ENCODE measurements at regions not wholly inside any gene's neighbourhood (a gene's known extent, or its start where the extent isn't known, plus 50 kb on each side); places are given as distances from the start of the nearest gene placed in this dataset.

GRCh38 chr1:60162936-60163335 is 89.4 kb upstream of the C1orf87 start:
- H3K18ac ChIP-seq (ENCODE audit: low read depth in 1 of 2, low read length in 2 of 2), result no peak overlapping the region
- H3K23ac ChIP-seq (ENCODE audit: low read length in 2 of 2), result no peak overlapping the region
- no peaks in the 10 kb centered on the region for H3K79me1 ChIP-seq (replicated peaks; ENCODE audit: low read length, poor library complexity, severe bottlenecking)
- H3K4ac ChIP-seq (ENCODE audit: low read depth in 1 of 2, low read length in 2 of 2), result no peak overlapping the region
- no peak overlapping the region for H3K4me3 ChIP-seq (ENCODE audit: insufficient read depth in 1 of 2, low read depth in 1 of 2, low read length in 2 of 2)
- no peak overlapping the region for H3K4me2 ChIP-seq (ENCODE audit: low read length, poor library complexity, severe bottlenecking)
- no peak overlapping the region for H3K14ac ChIP-seq (ENCODE audit: low read length in 2 of 2)
- H2AK5ac ChIP-seq (ENCODE audit: low read length, severe bottlenecking), result no peak overlapping the region
- no peaks in the 10 kb centered on the region for H3K27me3 ChIP-seq (ENCODE audit: control insufficient read depth in 1 of 2, insufficient read depth in 1 of 2, low read length in 2 of 2)
- peak overlapping the region; percentile 20 for H3K27ac ChIP-seq (ENCODE audit: low read length, poor library complexity, severe bottlenecking)
- H3K4me1 ChIP-seq (ENCODE audit: control insufficient read depth, insufficient read depth, low read depth, low read length), result no peaks in the 10 kb centered on the region
- no peak overlapping the region for H2BK5ac ChIP-seq (ENCODE audit: low read depth, low read length, poor library complexity, severe bottlenecking)
- no peak overlapping the region for H2BK120ac ChIP-seq (ENCODE audit: low read depth, low read length)
- H3K36me3 ChIP-seq (ENCODE audit: control insufficient read depth in 1 of 2, insufficient read depth in 2 of 2, low read depth in 1 of 2, low read length in 2 of 2), result no peaks in the 10 kb centered on the region
- H2BK12ac ChIP-seq (ENCODE audit: low read length in 2 of 2), result no peak overlapping the region
- H3K9ac ChIP-seq (ENCODE audit: low read length), result no peak overlapping the region
- H4K91ac ChIP-seq (ENCODE audit: low read length), result no peak overlapping the region
- no peak overlapping the region for H2BK15ac ChIP-seq (ENCODE audit: low read depth, poor library complexity, severe bottlenecking)
- H4K8ac ChIP-seq (ENCODE audit: low read length), result no peak overlapping the region
- DNase-seq, result no peak
- H3K9me3 ChIP-seq (ENCODE audit: control insufficient read depth, low read length), result no peaks in the 10 kb centered on the region
- 76% methylated on average over 2 of the region's 2 CpGs for WGBS
- H2AFZ ChIP-seq (ENCODE audit: low read depth, low read length), result no peak overlapping the region

GRCh38 chr1:60160141-60160540 is 86.6 kb upstream of the C1orf87 start:
- no peak overlapping the region for H2BK120ac ChIP-seq (ENCODE audit: low read depth, low read length)
- no peak overlapping the region for H2BK15ac ChIP-seq (ENCODE audit: low read depth, poor library complexity, severe bottlenecking)
- no peak for DNase-seq
- H3K23ac ChIP-seq (ENCODE audit: low read length in 2 of 2), result no peak overlapping the region
- H3K4me2 ChIP-seq (ENCODE audit: low read length, poor library complexity, severe bottlenecking), result no peak overlapping the region
- WGBS, result 100% methylated on average over 1 of the region's 2 CpGs
- H3K9ac ChIP-seq (ENCODE audit: low read length), result no peak overlapping the region
- H2AK5ac ChIP-seq (ENCODE audit: low read length, severe bottlenecking), result no peak overlapping the region
- no peaks in the 10 kb centered on the region for H3K27me3 ChIP-seq (ENCODE audit: control insufficient read depth in 1 of 2, insufficient read depth in 1 of 2, low read length in 2 of 2)
- no peaks in the 10 kb centered on the region for H3K4me1 ChIP-seq (ENCODE audit: control insufficient read depth, insufficient read depth, low read depth, low read length)
- no peaks in the 10 kb centered on the region for H3K79me1 ChIP-seq (replicated peaks; ENCODE audit: low read length, poor library complexity, severe bottlenecking)
- no peak overlapping the region for H3K18ac ChIP-seq (ENCODE audit: low read depth in 1 of 2, low read length in 2 of 2)
- no peak overlapping the region for H3K4ac ChIP-seq (ENCODE audit: low read depth in 1 of 2, low read length in 2 of 2)
- no peak overlapping the region for H3K14ac ChIP-seq (ENCODE audit: low read length in 2 of 2)
- no peak overlapping the region for H3K4me3 ChIP-seq (ENCODE audit: insufficient read depth in 1 of 2, low read depth in 1 of 2, low read length in 2 of 2)
- no peak overlapping the region for H4K8ac ChIP-seq (ENCODE audit: low read length)
- H3K9me3 ChIP-seq (ENCODE audit: control insufficient read depth, low read length), result no peaks in the 10 kb centered on the region
- no peak overlapping the region for H4K91ac ChIP-seq (ENCODE audit: low read length)
- H3K36me3 ChIP-seq (ENCODE audit: control insufficient read depth in 1 of 2, insufficient read depth in 2 of 2, low read depth in 1 of 2, low read length in 2 of 2), result no peaks in the 10 kb centered on the region
- no peak overlapping the region for H3K27ac ChIP-seq (ENCODE audit: low read length, poor library complexity, severe bottlenecking)
- H2BK12ac ChIP-seq (ENCODE audit: low read length in 2 of 2), result no peak overlapping the region
- H2AFZ ChIP-seq (ENCODE audit: low read depth, low read length), result no peak overlapping the region
- no peak overlapping the region for H2BK5ac ChIP-seq (ENCODE audit: low read depth, low read length, poor library complexity, severe bottlenecking)

DNA sequence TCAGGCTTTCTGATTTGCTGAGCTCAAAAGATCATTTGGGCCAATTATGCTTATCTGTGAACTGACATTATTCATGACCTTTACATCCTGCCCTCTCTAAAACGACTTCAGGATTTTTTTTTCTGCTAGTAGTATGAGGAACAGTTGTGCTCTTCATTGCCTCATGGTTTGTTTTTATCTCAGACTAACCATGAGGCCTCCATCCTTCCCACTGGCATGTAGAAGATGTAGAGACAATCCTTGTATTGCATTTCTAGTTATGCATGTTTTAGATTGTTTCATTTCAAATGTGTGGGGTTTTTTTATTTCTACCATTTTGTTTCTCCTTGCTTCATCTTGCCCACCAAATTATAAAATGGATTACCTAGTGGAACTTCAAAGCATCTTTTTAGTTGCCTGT is 82.8 kb upstream of the C1orf87 start:
- Histone ChIP-seq H4K91ac (ENCODE audit: low read length) (no peak overlapping the region), H3K79me1 (replicated peaks; ENCODE audit: low read length, poor library complexity, severe bottlenecking) (no peaks in the 10 kb centered on the region), H2AFZ (ENCODE audit: low read depth, low read length) (no peak overlapping the region), H2BK12ac (ENCODE audit: low read length in 2 of 2) (no peak overlapping the region), H3K23ac (ENCODE audit: low read length in 2 of 2) (no peak overlapping the region), H2BK120ac (ENCODE audit: low read depth, low read length) (no peak overlapping the region), H3K4me3 (ENCODE audit: insufficient read depth in 1 of 2, low read depth in 1 of 2, low read length in 2 of 2) (no peak overlapping the region), H3K36me3 (ENCODE audit: control insufficient read depth in 1 of 2, insufficient read depth in 2 of 2, low read depth in 1 of 2, low read length in 2 of 2) (no peaks in the 10 kb centered on the region), H2BK15ac (ENCODE audit: low read depth, poor library complexity, severe bottlenecking) (no peak overlapping the region), H3K9ac (ENCODE audit: low read length) (no peak overlapping the region), H3K4me2 (ENCODE audit: low read length, poor library complexity, severe bottlenecking) (no peak overlapping the region), H3K27ac (ENCODE audit: low read length, poor library complexity, severe bottlenecking) (no peak overlapping the region), H3K9me3 (ENCODE audit: control insufficient read depth, low read length) (no peaks in the 10 kb centered on the region), H2AK5ac (ENCODE audit: low read length, severe bottlenecking) (no peak overlapping the region), H3K4me1 (ENCODE audit: control insufficient read depth, insufficient read depth, low read depth, low read length) (no peaks in the 10 kb centered on the region), H3K14ac (ENCODE audit: low read length in 2 of 2) (no peak overlapping the region), H3K27me3 (ENCODE audit: control insufficient read depth in 1 of 2, insufficient read depth in 1 of 2, low read length in 2 of 2) (no peaks in the 10 kb centered on the region), H3K4ac (ENCODE audit: low read depth in 1 of 2, low read length in 2 of 2) (no peak overlapping the region), H2BK5ac (ENCODE audit: low read depth, low read length, poor library complexity, severe bottlenecking) (no peak overlapping the region), H4K8ac (ENCODE audit: low read length) (no peak overlapping the region), H3K18ac (ENCODE audit: low read depth in 1 of 2, low read length in 2 of 2) (no peak overlapping the region)
- WGBS, result no CpG with 5 or more reads among the region's 1 CpG
- no peak for DNase-seq

DNA sequence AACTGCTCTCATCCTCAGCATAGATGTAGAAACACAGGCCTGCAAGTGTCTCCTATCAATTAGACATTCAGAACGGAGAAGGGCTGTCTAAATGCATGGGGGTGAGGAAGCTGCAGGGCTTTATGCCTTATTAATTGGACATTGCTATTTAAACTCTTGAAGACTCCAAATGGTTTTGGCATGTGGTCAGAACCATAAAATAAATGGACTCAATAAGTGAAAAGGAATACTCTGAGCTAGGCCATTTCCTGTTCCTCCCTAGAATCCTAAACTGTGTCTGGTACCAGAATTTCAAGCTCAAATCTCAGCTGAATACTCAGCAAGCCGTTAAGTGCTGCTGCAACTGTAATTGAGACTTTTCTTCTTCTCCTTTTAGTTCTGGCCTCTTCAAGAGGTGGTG is 80.4 kb upstream of the C1orf87 start:
- Histone ChIP-seq H3K4me2 (ENCODE audit: low read length, poor library complexity, severe bottlenecking) (no peak overlapping the region), H2BK12ac (ENCODE audit: low read length in 2 of 2) (no peak overlapping the region), H3K4me3 (ENCODE audit: insufficient read depth in 1 of 2, low read depth in 1 of 2, low read length in 2 of 2) (no peak overlapping the region), H3K79me1 (replicated peaks; ENCODE audit: low read length, poor library complexity, severe bottlenecking) (no peaks in the 10 kb centered on the region), H2AFZ (ENCODE audit: low read depth, low read length) (no peak overlapping the region), H3K9ac (ENCODE audit: low read length) (no peak overlapping the region), H3K4me1 (ENCODE audit: control insufficient read depth, insufficient read depth, low read depth, low read length) (no peaks in the 10 kb centered on the region), H3K18ac (ENCODE audit: low read depth in 1 of 2, low read length in 2 of 2) (no peak overlapping the region), H4K8ac (ENCODE audit: low read length) (no peak overlapping the region), H3K9me3 (ENCODE audit: control insufficient read depth, low read length) (no peaks in the 10 kb centered on the region), H3K36me3 (ENCODE audit: control insufficient read depth in 1 of 2, insufficient read depth in 2 of 2, low read depth in 1 of 2, low read length in 2 of 2) (no peaks in the 10 kb centered on the region), H2BK15ac (ENCODE audit: low read depth, poor library complexity, severe bottlenecking) (no peak overlapping the region), H3K23ac (ENCODE audit: low read length in 2 of 2) (no peak overlapping the region), H2BK5ac (ENCODE audit: low read depth, low read length, poor library complexity, severe bottlenecking) (no peak overlapping the region), H3K27ac (ENCODE audit: low read length, poor library complexity, severe bottlenecking) (no peak overlapping the region), H3K14ac (ENCODE audit: low read length in 2 of 2) (no peak overlapping the region), H2BK120ac (ENCODE audit: low read depth, low read length) (no peak overlapping the region), H2AK5ac (ENCODE audit: low read length, severe bottlenecking) (no peak overlapping the region), H3K4ac (ENCODE audit: low read depth in 1 of 2, low read length in 2 of 2) (no peak overlapping the region), H4K91ac (ENCODE audit: low read length) (no peak overlapping the region), H3K27me3 (ENCODE audit: control insufficient read depth in 1 of 2, insufficient read depth in 1 of 2, low read length in 2 of 2) (no peaks in the 10 kb centered on the region)
- WGBS, result 13% methylated on average over 2 of the region's 2 CpGs
- DNase-seq, result no peak
